C4-2B (cell line): ENCODE measurements at regions not wholly inside any gene's neighbourhood (a gene's known extent, or its start where the extent isn't known, plus 50 kb on each side); places are given as distances from the start of the nearest gene placed in this dataset.

Experiments
- CTCF ChIP-seq: fragments of 450-650 bp; conservative IDR thresholded peaks from 2 replicates; pipeline ENCODE4 v1.5.1; 2017; ENCODE audit warnings: mild to moderate bottlenecking
- ZFX ChIP-seq: fragments of 450-650 bp; IDR thresholded peaks from 2 replicates; pipeline ENCODE4 v1.6.1; 2017

- TF ChIP-seq CTCF = no peak
- no peak for TF ChIP-seq ZFX
These were observed 348.5 kb upstream of the INTU start for GRCh38 chr4:127284236-127284635.
